Right atrium auricular region (tissue), 2 donors: ENCODE measurements at regions not wholly inside any gene's neighbourhood (a gene's known extent, or its start where the extent isn't known, plus 50 kb on each side); places are given as distances from the start of the nearest gene placed in this dataset.
"Not testable (repeated sequence)": the region's sequence is repeated elsewhere in the genome, so short reads cannot be mapped to it uniquely, and the experiment has no call there.

Experiments
- DNase-seq: peaks from one replicate; pipeline ENCODE4 v3.0.0-alpha.2; 2019; ENCODE audit warnings: low spot score
- H3K27ac ChIP-seq, 2 donors: fragments of 200-600 bp; sonication (generic); 1 replicate in 1 of 2; 2 replicates in 1 of 2; pipeline ENCODE4 v1.5.1; 2016 to 2019
- H3K27me3 ChIP-seq, 2 donors: fragments of 200-600 bp; sonication (generic); one replicate each; pipeline versions ENCODE4 v1.5.1 to v1.6.0; 2017 to 2019
- H3K36me3 ChIP-seq: fragments of 200-600 bp; sonication (generic); one replicate; pipeline ENCODE4 v1.5.1; 2016
- H3K4me1 ChIP-seq, 2 donors: fragments of 200-600 bp; sonication (generic); one replicate each; pipeline versions ENCODE4 v1.5.1 to v1.6.0; 2017 to 2019
- H3K4me3 ChIP-seq, 2 donors: fragments of 200-600 bp; sonication (generic); 1 replicate in 1 of 2; 2 replicates in 1 of 2; pipeline ENCODE4 v1.5.1; 2017 to 2019; ENCODE audit warnings: mild to moderate bottlenecking in 1 of 2, moderate library complexity in 1 of 2
- H3K9me3 ChIP-seq, 2 donors: fragments of 200-600 bp; sonication (generic); one replicate each; pipeline ENCODE4 v1.5.1; 2019
- CTCF ChIP-seq, 2 donors: fragments of 200-600 bp; sonication (generic); IDR thresholded peaks; one replicate each; pipeline ENCODE4 v1.5.1; 2019; ENCODE audit warnings: antibody characterized with exemption in 2 of 2

- no peak for DNase-seq
- no peak for TF ChIP-seq CTCF (IDR thresholded peaks at IDR 0.05)
- Histone ChIP-seq H3K27me3 (no peaks in the 10 kb centered on the region), H3K36me3 (no peaks in the 10 kb centered on the region), H3K4me3 (no peak overlapping the region), H3K9me3 (peaks cover 0 to 11% of the 10 kb centered on the region in 2 donors), H3K4me1 (no peaks in the 10 kb centered on the region), H3K27ac (no peak overlapping the region)
These were observed 114.8 kb downstream of the SCG2 start for GRCh38 chr2:223487214-223487846.

GRCh38 chr2:223488814-223489213 is 113.3 kb downstream of the SCG2 start:
- TF ChIP-seq CTCF (IDR thresholded peaks at IDR 0.05) = no peak
- H3K36me3 ChIP-seq = no peaks in the 10 kb centered on the region
- no peak overlapping the region for H3K4me3 ChIP-seq
- H3K9me3 ChIP-seq = peaks cover 0 to 11% of the 10 kb centered on the region in 2 donors
- DNase-seq = no peak
- no peaks in the 10 kb centered on the region for H3K27me3 ChIP-seq
- no peak overlapping the region for H3K27ac ChIP-seq
- no peaks in the 10 kb centered on the region for H3K4me1 ChIP-seq

GRCh38 chr2:223494496-223494895 is 107.7 kb downstream of the SCG2 start:
- Histone ChIP-seq H3K36me3 (no peaks in the 10 kb centered on the region), H3K4me3 (no peak overlapping the region), H3K9me3 (peaks cover 0 to 11% of the 10 kb centered on the region in 2 donors), H3K4me1 (no peaks in the 10 kb centered on the region), H3K27ac (no peak overlapping the region), H3K27me3 (no peaks in the 10 kb centered on the region)
- TF ChIP-seq CTCF (IDR thresholded peaks at IDR 0.05) = no peak
- no peak for DNase-seq

GRCh38 chr2:223494942-223495341 is 107.2 kb downstream of the SCG2 start:
- no peak overlapping the region for H3K27ac ChIP-seq
- H3K9me3 ChIP-seq = peaks cover 0 to 11% of the 10 kb centered on the region in 2 donors
- no peak for DNase-seq
- no peaks in the 10 kb centered on the region for H3K36me3 ChIP-seq
- no peak overlapping the region for H3K4me3 ChIP-seq
- no peak for TF ChIP-seq CTCF (IDR thresholded peaks at IDR 0.05)
- no peaks in the 10 kb centered on the region for H3K4me1 ChIP-seq
- H3K27me3 ChIP-seq = no peaks in the 10 kb centered on the region

GRCh38 chr2:223496853-223497252 is 105.3 kb downstream of the SCG2 start:
- not testable (repeated sequence) for H3K36me3 ChIP-seq, DNase-seq, H3K4me3 ChIP-seq, H3K27ac ChIP-seq, H3K4me1 ChIP-seq, H3K9me3 ChIP-seq, H3K27me3 ChIP-seq

- H3K27me3 ChIP-seq = no peaks in the 10 kb centered on the region
- H3K4me1 ChIP-seq = no peaks in the 10 kb centered on the region
- no peak for DNase-seq
- H3K27ac ChIP-seq = no peak overlapping the region
- no peak for TF ChIP-seq CTCF (IDR thresholded peaks at IDR 0.05)
- H3K4me3 ChIP-seq = no peak overlapping the region
- H3K9me3 ChIP-seq = peaks cover 0 to 4% of the 10 kb centered on the region in 2 donors
- H3K36me3 ChIP-seq = no peaks in the 10 kb centered on the region
These were observed 101.5 kb downstream of the SCG2 start for GRCh38 chr2:223500709-223501108.
